HG03196 (cell line): ENCODE measurements at regions not wholly inside any gene's neighbourhood (a gene's known extent, or its start where the extent isn't known, plus 50 kb on each side); places are given as distances from the start of the nearest gene placed in this dataset.

ENCODE experiments used
- ATAC-seq: cut with Tn5 transposase; IDR thresholded peaks from one replicate; pipeline ENCODE4 v1.9.1; 2021; ENCODE audit not compliant: unreplicated experiment

- no peak for ATAC-seq
These were observed 82.2 kb downstream of the ZNF608 start for GRCh38 chr5:124664287-124664686.

GRCh38 chr5:124663101-124663506 lies 83.3 kb downstream of the ZNF608 start:
- no peak for ATAC-seq

GRCh38 chr5:124662181-124662781 lies 84.2 kb downstream of the ZNF608 start:
- no peak for ATAC-seq

GRCh38 chr5:124661317-124662141 lies 84.9 kb downstream of the ZNF608 start:
- no peak for ATAC-seq

- ATAC-seq = no peak
These were observed 86.0 kb downstream of the ZNF608 start for GRCh38 chr5:124660229-124661093.

GRCh38 chr5:124659798-124660197 lies 86.6 kb downstream of the ZNF608 start:
- ATAC-seq = no peak

- no peak for ATAC-seq
These were observed 87.4 kb downstream of the ZNF608 start for GRCh38 chr5:124658867-124659557.

- peak; percentile 50 for ATAC-seq
These were observed 90.4 kb downstream of the ZNF608 start for GRCh38 chr5:124655921-124656511.

- ATAC-seq = no peak
These were observed 91.1 kb downstream of the ZNF608 start for GRCh38 chr5:124655251-124655917.

GRCh38 chr5:124654418-124654817 lies 92.0 kb downstream of the ZNF608 start:
- ATAC-seq = no peak

GRCh38 chr5:124653666-124654065 lies 92.8 kb downstream of the ZNF608 start:
- ATAC-seq = no peak

- ATAC-seq = no peak
These were observed 93.5 kb downstream of the ZNF608 start for GRCh38 chr5:124652892-124653441.

- no peak for ATAC-seq
These were observed 94.0 kb downstream of the ZNF608 start for GRCh38 chr5:124652514-124652819.

GRCh38 chr5:124651663-124652513 lies 94.6 kb downstream of the ZNF608 start:
- ATAC-seq = peak; percentile 19

GRCh38 chr5:124650951-124651662 lies 95.3 kb downstream of the ZNF608 start:
- no peak for ATAC-seq

- peak; percentile 70 for ATAC-seq
These were observed 96.3 kb downstream of the ZNF608 start for GRCh38 chr5:124650147-124650561.

GRCh38 chr5:124649491-124650146 lies 96.8 kb downstream of the ZNF608 start:
- peak; percentile 82 for ATAC-seq
